HL-60 (cell line): ENCODE measurements at regions not wholly inside any gene's neighbourhood (a gene's known extent, or its start where the extent isn't known, plus 50 kb on each side); places are given as distances from the start of the nearest gene placed in this dataset.

Source experiments
- DNase-seq, 2 experiments: peaks; one replicate each; pipeline ENCODE4 v3.0.0-alpha.2; 2010 to 2020; ENCODE audit warnings: low read depth in 1 of 2, low spot score in 1 of 2
- H3K27ac ChIP-seq: fragments of 250-450 bp; sonication (Bioruptor Pico); replicated peaks from 2 replicates; pipeline ENCODE4 v1.5.1; 2020; ENCODE audit warnings: mild to moderate bottlenecking, moderate library complexity
- H3K27me3 ChIP-seq: fragments of 250-450 bp; sonication (Bioruptor Pico); 2 replicates; pipeline ENCODE4 v1.5.1; 2021; ENCODE audit warnings: mild to moderate bottlenecking, moderate library complexity; ENCODE audit not compliant: insufficient read depth, poor library complexity, severe bottlenecking
- H3K4me3 ChIP-seq: replicated peaks from 2 replicates; pipeline ENCODE4 v1.5.1; 2011; ENCODE audit warnings: mild to moderate bottlenecking, control low read depth, low read length; ENCODE audit not compliant: insufficient read depth
- GABPA ChIP-seq: IDR thresholded peaks from 2 replicates; pipeline ENCODE4 v1.6.1; 2012; ENCODE audit warnings: low read depth
- POLR2AphosphoS5 ChIP-seq: IDR thresholded peaks from 2 replicates; pipeline ENCODE4 v1.6.1; 2012; ENCODE audit warnings: low read depth
- SPI1 ChIP-seq: IDR thresholded peaks from 2 replicates; pipeline ENCODE4 v1.6.1; 2012; ENCODE audit warnings: low read depth, mild to moderate bottlenecking, borderline replicate concordance
- TF ChIP-seq, protein P1 (sequence below): IDR thresholded peaks from one replicate; pipeline ENCODE4 v1.5.1; 2011; ENCODE audit warnings: low read length, control low read depth, inconsistent platforms; ENCODE audit not compliant: insufficient read depth
- TF ChIP-seq, protein P2 (sequence below): IDR thresholded peaks from 2 replicates; pipeline ENCODE4 v1.6.1; 2012; ENCODE audit warnings: low read depth; ENCODE audit not compliant: insufficient replicate concordance

DNA sequence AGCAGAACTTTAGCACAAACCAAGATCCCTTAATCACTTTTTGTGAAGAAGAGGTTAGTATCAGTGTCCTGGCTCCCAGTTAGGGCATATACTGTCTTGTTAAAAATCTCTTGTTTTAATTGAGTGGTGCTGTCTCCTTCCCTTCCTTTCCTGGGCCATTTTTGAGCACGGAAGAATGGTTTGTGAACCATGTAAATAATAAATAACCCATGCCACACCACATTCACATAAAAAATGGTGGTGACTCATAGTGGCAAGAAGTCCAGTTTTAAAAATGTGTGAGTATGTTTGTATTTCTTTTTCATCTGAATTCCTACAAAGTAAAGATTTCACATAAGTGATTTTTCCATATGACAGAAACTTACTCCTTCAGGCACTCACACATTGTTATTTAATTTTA lies 59.1 kb upstream of the SPRED1 start:
- TF ChIP-seq, protein P1, sequence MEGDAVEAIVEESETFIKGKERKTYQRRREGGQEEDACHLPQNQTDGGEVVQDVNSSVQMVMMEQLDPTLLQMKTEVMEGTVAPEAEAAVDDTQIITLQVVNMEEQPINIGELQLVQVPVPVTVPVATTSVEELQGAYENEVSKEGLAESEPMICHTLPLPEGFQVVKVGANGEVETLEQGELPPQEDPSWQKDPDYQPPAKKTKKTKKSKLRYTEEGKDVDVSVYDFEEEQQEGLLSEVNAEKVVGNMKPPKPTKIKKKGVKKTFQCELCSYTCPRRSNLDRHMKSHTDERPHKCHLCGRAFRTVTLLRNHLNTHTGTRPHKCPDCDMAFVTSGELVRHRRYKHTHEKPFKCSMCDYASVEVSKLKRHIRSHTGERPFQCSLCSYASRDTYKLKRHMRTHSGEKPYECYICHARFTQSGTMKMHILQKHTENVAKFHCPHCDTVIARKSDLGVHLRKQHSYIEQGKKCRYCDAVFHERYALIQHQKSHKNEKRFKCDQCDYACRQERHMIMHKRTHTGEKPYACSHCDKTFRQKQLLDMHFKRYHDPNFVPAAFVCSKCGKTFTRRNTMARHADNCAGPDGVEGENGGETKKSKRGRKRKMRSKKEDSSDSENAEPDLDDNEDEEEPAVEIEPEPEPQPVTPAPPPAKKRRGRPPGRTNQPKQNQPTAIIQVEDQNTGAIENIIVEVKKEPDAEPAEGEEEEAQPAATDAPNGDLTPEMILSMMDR, result no peak
- TF ChIP-seq, protein P2, sequence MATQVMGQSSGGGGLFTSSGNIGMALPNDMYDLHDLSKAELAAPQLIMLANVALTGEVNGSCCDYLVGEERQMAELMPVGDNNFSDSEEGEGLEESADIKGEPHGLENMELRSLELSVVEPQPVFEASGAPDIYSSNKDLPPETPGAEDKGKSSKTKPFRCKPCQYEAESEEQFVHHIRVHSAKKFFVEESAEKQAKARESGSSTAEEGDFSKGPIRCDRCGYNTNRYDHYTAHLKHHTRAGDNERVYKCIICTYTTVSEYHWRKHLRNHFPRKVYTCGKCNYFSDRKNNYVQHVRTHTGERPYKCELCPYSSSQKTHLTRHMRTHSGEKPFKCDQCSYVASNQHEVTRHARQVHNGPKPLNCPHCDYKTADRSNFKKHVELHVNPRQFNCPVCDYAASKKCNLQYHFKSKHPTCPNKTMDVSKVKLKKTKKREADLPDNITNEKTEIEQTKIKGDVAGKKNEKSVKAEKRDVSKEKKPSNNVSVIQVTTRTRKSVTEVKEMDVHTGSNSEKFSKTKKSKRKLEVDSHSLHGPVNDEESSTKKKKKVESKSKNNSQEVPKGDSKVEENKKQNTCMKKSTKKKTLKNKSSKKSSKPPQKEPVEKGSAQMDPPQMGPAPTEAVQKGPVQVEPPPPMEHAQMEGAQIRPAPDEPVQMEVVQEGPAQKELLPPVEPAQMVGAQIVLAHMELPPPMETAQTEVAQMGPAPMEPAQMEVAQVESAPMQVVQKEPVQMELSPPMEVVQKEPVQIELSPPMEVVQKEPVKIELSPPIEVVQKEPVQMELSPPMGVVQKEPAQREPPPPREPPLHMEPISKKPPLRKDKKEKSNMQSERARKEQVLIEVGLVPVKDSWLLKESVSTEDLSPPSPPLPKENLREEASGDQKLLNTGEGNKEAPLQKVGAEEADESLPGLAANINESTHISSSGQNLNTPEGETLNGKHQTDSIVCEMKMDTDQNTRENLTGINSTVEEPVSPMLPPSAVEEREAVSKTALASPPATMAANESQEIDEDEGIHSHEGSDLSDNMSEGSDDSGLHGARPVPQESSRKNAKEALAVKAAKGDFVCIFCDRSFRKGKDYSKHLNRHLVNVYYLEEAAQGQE, result no peak
- TF ChIP-seq POLR2AphosphoS5 (no peak), SPI1 (no peak), GABPA (no peak)
- no peak overlapping the region for H3K27ac ChIP-seq
- H3K4me3 ChIP-seq, result no peak overlapping the region
- H3K27me3 ChIP-seq, result peaks cover 6% of the 10 kb centered on the region
- no peak for DNase-seq

DNA sequence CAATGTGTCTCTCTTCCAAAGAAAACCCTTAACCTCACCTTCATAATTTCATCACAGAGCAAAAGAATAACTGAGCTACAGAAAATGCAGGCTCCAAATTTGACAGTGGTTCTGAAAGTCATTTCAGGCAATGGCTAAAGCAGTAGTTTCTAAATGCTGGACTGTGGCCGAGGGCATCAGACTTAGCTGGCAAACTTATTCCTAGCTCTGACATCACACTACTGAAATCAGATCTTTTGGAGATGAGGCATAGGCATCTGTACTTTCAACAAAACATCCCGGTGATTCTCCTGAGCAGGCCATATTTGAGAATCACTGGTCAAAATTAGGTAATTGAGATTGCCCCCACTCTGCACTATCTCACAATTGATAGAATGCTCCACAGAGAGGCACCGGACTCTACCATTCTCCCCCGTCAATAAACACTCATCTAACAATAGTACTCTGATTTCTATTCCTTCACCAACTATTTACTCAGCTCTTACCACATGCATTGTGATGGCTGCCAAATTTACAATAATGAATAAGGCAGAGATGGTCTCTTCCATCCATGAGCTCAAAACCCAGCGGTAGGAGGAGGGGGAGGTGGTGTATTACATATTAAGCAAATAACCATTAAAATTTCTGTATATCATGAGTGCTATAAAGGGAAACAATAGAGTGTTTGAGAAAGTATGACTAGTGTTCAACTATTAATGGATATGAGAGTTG lies 57.3 kb upstream of the SPRED1 start:
- no peak overlapping the region for H3K4me3 ChIP-seq
- no peak for DNase-seq
- H3K27ac ChIP-seq, result no peak overlapping the region
- H3K27me3 ChIP-seq, result peaks cover 4% of the 10 kb centered on the region
- TF ChIP-seq GABPA (no peak), SPI1 (no peak), POLR2AphosphoS5 (no peak)
- TF ChIP-seq, protein P1, result no peak
- TF ChIP-seq, protein P2, result no peak

DNA sequence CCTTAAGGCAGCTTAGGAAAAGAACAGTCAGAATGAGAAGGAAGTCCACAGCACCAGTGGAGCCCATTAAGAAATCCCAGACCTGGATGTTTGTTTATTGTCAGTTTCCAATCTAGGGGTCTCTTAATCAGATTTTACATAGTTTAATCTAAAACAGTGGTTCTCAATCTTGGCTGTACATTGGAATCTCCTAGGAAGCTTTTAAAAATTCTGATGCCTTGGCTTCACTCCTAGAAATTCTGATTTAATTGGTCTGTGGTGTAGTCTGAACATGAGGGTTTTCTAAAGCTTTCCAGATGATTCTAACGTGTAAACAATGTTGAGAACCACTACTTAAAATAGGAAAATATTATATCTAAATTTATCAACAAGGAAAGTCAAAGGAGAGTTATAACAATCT lies 56.6 kb upstream of the SPRED1 start:
- TF ChIP-seq SPI1 (no peak), GABPA (no peak), POLR2AphosphoS5 (no peak)
- TF ChIP-seq, protein P1, result no peak
- TF ChIP-seq, protein P2, result no peak

More for the DNA sequence above, 56.6 kb upstream of the SPRED1 start:
- H3K27me3 ChIP-seq, result peaks cover 4% of the 10 kb centered on the region
- H3K4me3 ChIP-seq, result no peak overlapping the region
- DNase-seq, result no peak
- H3K27ac ChIP-seq, result no peak overlapping the region
